K562 (cell line): ENCODE measurements at regions not wholly inside any gene's neighbourhood (a gene's known extent, or its start where the extent isn't known, plus 50 kb on each side); places are given as distances from the start of the nearest gene placed in this dataset.

Experiments used
- ARID1B ChIP-seq: fragments of 450-650 bp; IDR thresholded peaks from 2 replicates; pipeline ENCODE4 v1.6.1; 2016; ENCODE audit warnings: antibody characterized with exemption, mild to moderate bottlenecking, inconsistent platforms
- BRF1 ChIP-seq: IDR thresholded peaks from 3 replicates; pipeline ENCODE4 v1.6.1; 2011; ENCODE audit warnings: borderline replicate concordance, mild to moderate bottlenecking; ENCODE audit not compliant: insufficient read length; ENCODE audit errors: extremely low read depth
- CBX2 ChIP-seq: fragments of 200-600 bp; sonication (generic); IDR thresholded peaks from one replicate; pipeline ENCODE4 v1.6.1; 2012; ENCODE audit warnings: mild to moderate bottlenecking, low read length, inconsistent platforms; ENCODE audit not compliant: insufficient read depth, poor library complexity, severe bottlenecking
- CHD1 ChIP-seq: fragments of 200-600 bp; sonication (generic); IDR thresholded peaks from one replicate; pipeline ENCODE4 v1.6.1; 2012; ENCODE audit warnings: mild to moderate bottlenecking, moderate library complexity, low read length, inconsistent platforms
- COPS2 ChIP-seq: fragments of 450-650 bp; conservative IDR thresholded peaks from 2 replicates; pipeline ENCODE4 v1.6.1; 2016; ENCODE audit warnings: mild to moderate bottlenecking, moderate library complexity
- MAFK ChIP-seq: IDR thresholded peaks from 2 replicates; pipeline ENCODE4 v1.6.1; 2011; ENCODE audit warnings: low read length, improper control_type of control experiment
- NBN ChIP-seq: fragments of 450-650 bp; IDR thresholded peaks from 2 replicates; pipeline ENCODE4 v1.6.1; 2016; ENCODE audit warnings: low read depth, mild to moderate bottlenecking
- PHB2 ChIP-seq: fragments of 450-650 bp; IDR thresholded peaks from 2 replicates; pipeline ENCODE4 v1.6.1; 2017; ENCODE audit warnings: low read depth
- RAD21 ChIP-seq, 2 experiments: fragments of 250-450 bp in 1 of 2; fragments of 450-650 bp in 1 of 2; sonication (Bioruptor Pico) in 1 of 2; formaldehyde crosslinking in 1 of 2; IDR thresholded peaks in 1 of 2; conservative IDR thresholded peaks in 1 of 2; 2 replicates each; pipeline versions ENCODE4 v1.4.0 to v1.8.0; 2020 to 2022; ENCODE audit warnings: mild to moderate bottlenecking in 2 of 2, moderate library complexity in 1 of 2
- SIX5 ChIP-seq, 2 experiments: IDR thresholded peaks; 2 replicates each; pipeline ENCODE4 v1.6.1; 2011; ENCODE audit warnings: low read length in 2 of 2, borderline replicate concordance in 1 of 2, low read depth in 1 of 2, mild to moderate bottlenecking in 1 of 2, moderate library complexity in 1 of 2; ENCODE audit not compliant: insufficient read depth in 1 of 2
- TEAD4 ChIP-seq, 2 experiments: sonication (generic) in 1 of 2; formaldehyde crosslinking in 1 of 2; IDR thresholded peaks; 2 replicates each; pipeline versions ENCODE4 v1.6.1 to v1.8.0; 2012 to 2022; ENCODE audit warnings: borderline replicate concordance in 1 of 2, inconsistent platforms in 1 of 2, low read length in 1 of 2, mild to moderate bottlenecking in 1 of 2, missing genetic modification reagents in 1 of 2
- ZNF239 ChIP-seq: fragments of 250-450 bp; sonication (Bioruptor Pico); IDR thresholded peaks from 2 replicates; pipeline ENCODE4 v1.4.0; 2020; ENCODE audit warnings: mild to moderate bottlenecking
- TF ChIP-seq, protein P1 (sequence below): fragments of 250-450 bp; sonication (Bioruptor Pico); IDR thresholded peaks from 2 replicates; pipeline ENCODE4 v1.8.0; 2021; ENCODE audit warnings: moderate library complexity, mild to moderate bottlenecking, inconsistent platforms
- TF ChIP-seq, protein P2 (sequence below): fragments of 450-650 bp; formaldehyde crosslinking; IDR thresholded peaks from 2 replicates; pipeline ENCODE4 v1.4.0; 2022; ENCODE audit warnings: missing genetic modification characterization
- TF ChIP-seq, protein P3 (sequence below), 2 experiments: fragments of 450-650 bp; IDR thresholded peaks; 2 replicates each; pipeline ENCODE4 v1.6.1; 2016; ENCODE audit warnings: mild to moderate bottlenecking in 2 of 2, borderline replicate concordance in 1 of 2, low read depth in 1 of 2, moderate library complexity in 1 of 2

DNA sequence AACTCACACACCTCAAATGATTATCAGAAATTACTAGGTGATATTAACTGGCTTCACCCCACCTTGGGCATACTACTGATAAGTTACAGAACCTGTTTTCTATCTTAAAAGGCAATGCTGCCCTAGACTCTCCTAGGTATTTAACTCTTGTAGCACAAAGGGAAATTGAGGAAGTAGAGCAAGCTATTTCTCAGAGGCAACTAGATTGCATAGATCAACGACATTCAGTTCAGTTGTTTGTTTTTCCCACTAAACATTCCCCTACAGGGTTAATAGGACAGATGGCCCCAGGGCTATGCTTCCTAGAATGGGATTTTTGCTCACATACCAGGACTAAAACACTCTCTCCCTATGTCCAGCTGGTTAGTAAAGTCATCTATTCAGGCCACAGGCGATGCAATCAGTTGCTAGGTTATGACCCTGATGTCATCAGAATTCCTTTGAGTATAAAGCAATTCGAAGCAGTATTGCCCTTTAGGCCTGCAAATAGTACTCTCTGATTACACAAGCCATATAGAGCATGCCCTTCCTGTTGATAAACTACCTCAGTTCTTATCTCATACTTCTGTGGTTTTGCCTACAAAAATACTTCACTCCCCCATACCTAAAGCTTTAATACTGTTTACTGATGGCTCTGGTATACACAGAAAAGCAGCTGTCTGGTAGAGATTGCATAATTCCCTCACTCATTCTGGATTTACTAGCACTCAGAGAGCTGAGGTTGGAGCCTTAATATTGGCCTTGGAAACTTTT lies 67.4 kb upstream of the ASCC3 start (continued):
- TF ChIP-seq, protein P1, sequence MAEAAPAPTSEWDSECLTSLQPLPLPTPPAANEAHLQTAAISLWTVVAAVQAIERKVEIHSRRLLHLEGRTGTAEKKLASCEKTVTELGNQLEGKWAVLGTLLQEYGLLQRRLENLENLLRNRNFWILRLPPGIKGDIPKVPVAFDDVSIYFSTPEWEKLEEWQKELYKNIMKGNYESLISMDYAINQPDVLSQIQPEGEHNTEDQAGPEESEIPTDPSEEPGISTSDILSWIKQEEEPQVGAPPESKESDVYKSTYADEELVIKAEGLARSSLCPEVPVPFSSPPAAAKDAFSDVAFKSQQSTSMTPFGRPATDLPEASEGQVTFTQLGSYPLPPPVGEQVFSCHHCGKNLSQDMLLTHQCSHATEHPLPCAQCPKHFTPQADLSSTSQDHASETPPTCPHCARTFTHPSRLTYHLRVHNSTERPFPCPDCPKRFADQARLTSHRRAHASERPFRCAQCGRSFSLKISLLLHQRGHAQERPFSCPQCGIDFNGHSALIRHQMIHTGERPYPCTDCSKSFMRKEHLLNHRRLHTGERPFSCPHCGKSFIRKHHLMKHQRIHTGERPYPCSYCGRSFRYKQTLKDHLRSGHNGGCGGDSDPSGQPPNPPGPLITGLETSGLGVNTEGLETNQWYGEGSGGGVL (CRISPR knock-in tag), result no peak
- TF ChIP-seq, protein P2, sequence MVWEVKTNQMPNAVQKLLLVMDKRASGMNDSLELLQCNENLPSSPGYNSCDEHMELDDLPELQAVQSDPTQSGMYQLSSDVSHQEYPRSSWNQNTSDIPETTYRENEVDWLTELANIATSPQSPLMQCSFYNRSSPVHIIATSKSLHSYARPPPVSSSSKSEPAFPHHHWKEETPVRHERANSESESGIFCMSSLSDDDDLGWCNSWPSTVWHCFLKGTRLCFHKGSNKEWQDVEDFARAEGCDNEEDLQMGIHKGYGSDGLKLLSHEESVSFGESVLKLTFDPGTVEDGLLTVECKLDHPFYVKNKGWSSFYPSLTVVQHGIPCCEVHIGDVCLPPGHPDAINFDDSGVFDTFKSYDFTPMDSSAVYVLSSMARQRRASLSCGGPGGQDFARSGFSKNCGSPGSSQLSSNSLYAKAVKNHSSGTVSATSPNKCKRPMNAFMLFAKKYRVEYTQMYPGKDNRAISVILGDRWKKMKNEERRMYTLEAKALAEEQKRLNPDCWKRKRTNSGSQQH (CRISPR knock-in tag), result no peak
- TF ChIP-seq ZNF239 (CRISPR knock-in tag) (no peak), NBN (no peak), CBX2 (no peak), MAFK (no peak), TEAD4 (IDR thresholded peaks at IDR 0.05; ENCODE audit: low read length) (peak; percentile 77), TEAD4 (CRISPR knock-in tag; IDR thresholded peaks at IDR 0.05; ENCODE audit: borderline replicate concordance) (no peak), SIX5 (IDR thresholded peaks at IDR 0.05; ENCODE audit: borderline replicate concordance in 1 of 2, insufficient read depth in 1 of 2, low read depth in 1 of 2, low read length in 2 of 2) (no peak), ARID1B (peak; percentile 62), COPS2 (no peak), CHD1 (no peak), PHB2 (no peak), BRF1 (no peak), RAD21 (CRISPR knock-in tag; conservative IDR thresholded peaks at IDR 0.05 in 1 of 2, IDR thresholded peaks at IDR 0.05 in 1 of 2) (no peak)
- TF ChIP-seq, protein P3, sequence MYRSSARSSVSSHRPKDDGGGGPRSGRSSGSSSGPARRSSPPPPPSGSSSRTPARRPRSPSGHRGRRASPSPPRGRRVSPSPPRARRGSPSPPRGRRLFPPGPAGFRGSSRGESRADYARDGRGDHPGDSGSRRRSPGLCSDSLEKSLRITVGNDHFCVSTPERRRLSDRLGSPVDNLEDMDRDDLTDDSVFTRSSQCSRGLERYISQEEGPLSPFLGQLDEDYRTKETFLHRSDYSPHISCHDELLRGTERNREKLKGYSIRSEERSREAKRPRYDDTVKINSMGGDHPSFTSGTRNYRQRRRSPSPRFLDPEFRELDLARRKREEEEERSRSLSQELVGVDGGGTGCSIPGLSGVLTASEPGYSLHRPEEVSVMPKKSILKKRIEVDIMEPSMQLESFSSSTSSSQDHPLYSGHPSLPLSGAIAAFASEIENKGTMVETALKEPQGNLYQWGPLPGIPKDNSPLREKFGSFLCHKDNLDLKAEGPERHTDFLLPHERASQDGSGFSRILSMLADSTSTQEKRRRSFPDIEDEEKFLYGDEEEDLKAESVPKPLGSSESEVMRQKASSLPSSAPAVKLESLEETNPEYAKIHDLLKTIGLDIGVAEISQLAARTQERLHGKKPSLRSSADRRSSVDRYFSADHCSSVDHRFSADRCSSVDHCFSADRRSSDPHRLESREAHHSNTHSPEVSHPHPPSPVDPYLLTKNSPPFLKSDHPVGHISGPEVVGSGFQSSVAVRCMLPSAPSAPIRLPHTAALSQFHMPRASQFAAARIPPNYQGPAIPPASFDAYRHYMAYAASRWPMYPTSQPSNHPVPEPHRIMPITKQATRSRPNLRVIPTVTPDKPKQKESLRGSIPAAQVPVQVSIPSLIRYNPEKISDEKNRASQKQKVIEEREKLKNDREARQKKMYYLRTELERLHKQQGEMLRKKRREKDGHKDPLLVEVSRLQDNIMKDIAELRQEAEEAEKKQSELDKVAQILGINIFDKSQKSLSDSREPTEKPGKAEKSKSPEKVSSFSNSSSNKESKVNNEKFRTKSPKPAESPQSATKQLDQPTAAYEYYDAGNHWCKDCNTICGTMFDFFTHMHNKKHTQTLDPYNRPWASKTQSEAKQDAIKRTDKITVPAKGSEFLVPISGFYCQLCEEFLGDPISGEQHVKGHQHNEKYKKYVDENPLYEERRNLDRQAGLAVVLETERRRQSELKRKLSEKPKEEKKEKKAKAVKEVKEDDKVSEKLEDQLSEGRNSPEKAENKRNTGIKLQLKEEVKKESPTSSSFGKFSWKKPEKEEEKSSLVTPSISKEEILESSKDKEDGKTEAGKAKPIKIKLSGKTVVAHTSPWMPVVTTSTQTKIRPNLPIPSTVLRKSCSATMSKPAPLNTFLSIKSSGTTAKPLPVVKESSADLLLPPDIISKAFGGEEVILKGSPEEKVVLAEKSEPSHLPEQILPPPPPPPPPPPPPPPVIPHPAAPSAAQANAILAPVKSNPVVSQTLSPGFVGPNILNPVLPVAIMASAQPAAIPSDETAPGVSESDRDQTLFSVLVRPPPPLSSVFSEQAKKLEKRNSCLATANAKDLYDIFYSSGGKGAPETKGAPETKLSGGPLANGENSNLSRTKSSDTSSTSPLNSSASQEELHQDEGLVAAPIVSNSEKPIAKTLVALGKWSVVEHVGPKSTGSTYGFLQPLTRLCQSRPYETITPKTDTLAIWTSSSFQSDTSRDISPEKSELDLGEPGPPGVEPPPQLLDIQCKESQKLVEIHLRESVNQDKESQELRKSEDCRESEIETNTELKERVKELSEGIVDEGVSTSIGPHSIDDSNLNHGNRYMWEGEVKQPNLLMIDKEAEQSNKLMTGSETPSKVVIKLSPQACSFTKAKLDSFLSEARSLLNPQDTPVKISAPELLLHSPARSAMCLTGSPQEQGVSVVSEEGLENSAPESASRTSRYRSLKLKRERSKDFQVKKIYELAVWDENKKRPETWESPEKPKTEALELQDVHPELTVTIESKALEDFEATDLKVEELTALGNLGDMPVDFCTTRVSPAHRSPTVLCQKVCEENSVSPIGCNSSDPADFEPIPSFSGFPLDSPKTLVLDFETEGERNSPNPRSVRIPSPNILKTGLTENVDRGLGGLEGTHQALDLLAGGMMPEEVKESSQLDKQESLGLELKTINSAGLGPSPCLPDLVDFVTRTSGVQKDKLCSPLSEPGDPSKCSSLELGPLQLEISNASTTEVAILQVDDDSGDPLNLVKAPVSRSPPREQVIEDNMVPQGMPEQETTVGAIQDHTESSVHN (IDR thresholded peaks at IDR 0.05; ENCODE audit: borderline replicate concordance in 1 of 2, low read depth in 1 of 2), result no peak
